22Rv1 (cell line): ENCODE measurements at regions not wholly inside any gene's neighbourhood (a gene's known extent, or its start where the extent isn't known, plus 50 kb on each side); places are given as distances from the start of the nearest gene placed in this dataset.

Source experiments
- ZFX ChIP-seq: fragments of 450-650 bp; IDR thresholded peaks from 2 replicates; pipeline ENCODE4 v1.6.1; 2017; ENCODE audit warnings: antibody characterized with exemption, borderline replicate concordance
- TF ChIP-seq, protein P1 (sequence below): fragments of 450-650 bp; IDR thresholded peaks from 2 replicates; pipeline ENCODE4 v1.5.1; 2017; ENCODE audit warnings: mild to moderate bottlenecking

GRCh38 chr10:36002445-36002844 is 360.3 kb upstream of the FZD8 start:
- TF ChIP-seq, protein P1, sequence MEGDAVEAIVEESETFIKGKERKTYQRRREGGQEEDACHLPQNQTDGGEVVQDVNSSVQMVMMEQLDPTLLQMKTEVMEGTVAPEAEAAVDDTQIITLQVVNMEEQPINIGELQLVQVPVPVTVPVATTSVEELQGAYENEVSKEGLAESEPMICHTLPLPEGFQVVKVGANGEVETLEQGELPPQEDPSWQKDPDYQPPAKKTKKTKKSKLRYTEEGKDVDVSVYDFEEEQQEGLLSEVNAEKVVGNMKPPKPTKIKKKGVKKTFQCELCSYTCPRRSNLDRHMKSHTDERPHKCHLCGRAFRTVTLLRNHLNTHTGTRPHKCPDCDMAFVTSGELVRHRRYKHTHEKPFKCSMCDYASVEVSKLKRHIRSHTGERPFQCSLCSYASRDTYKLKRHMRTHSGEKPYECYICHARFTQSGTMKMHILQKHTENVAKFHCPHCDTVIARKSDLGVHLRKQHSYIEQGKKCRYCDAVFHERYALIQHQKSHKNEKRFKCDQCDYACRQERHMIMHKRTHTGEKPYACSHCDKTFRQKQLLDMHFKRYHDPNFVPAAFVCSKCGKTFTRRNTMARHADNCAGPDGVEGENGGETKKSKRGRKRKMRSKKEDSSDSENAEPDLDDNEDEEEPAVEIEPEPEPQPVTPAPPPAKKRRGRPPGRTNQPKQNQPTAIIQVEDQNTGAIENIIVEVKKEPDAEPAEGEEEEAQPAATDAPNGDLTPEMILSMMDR = no peak
- TF ChIP-seq ZFX = no peak
